D341Med (cell line): ENCODE measurements at regions not wholly inside any gene's neighbourhood (a gene's known extent, or its start where the extent isn't known, plus 50 kb on each side); places are given as distances from the start of the nearest gene placed in this dataset.

ENCODE experiments used
- DNase-seq: peaks from one replicate; pipeline ENCODE4 v3.0.0; 2012; ENCODE audit warnings: low spot score

DNA sequence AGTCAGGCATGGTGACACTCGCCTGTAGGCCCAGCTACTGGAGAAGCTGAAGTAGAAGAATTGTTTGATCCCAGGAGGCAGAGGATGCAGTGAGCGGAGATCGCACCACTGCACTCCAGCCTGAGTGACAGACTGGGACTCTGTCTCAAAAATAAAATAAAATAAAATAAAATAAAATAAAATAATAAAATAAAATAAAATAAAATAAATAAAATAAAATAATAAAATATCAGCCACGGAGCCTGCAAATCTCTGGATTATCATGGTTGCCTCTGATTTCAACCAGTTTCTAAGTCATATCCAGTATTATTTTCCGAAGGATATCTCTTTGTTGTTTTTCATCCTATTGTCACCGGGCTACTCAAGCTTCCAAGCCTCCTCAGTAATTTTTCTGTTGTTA lies 51.7 kb upstream of the FZD8 start:
- DNase-seq, result no peak
